Erythroblast (primary cell): ENCODE measurements at regions not wholly inside any gene's neighbourhood (a gene's known extent, or its start where the extent isn't known, plus 50 kb on each side); places are given as distances from the start of the nearest gene placed in this dataset.
A peak's percentile ranks its signal among the peaks of the same experiment; 100 is the strongest.
"Not testable (repeated sequence)": the region's sequence is repeated elsewhere in the genome, so short reads cannot be mapped to it uniquely, and the experiment has no call there.

ENCODE experiments used
- DNase-seq, 2 experiments: peaks; one replicate each; lab custom pipeline; 2025; lab: John Stamatoyannopoulos, UW
- GATA1 ChIP-seq: IDR thresholded peaks from 2 replicates; pipeline ENCODE4 v1.6.1; 2011; ENCODE audit warnings: low read depth, mild to moderate bottlenecking, control low read depth, low read length, moderate library complexity
- POLR2A ChIP-seq: IDR thresholded peaks from 2 replicates; pipeline ENCODE4 v1.6.1; 2011; ENCODE audit warnings: mild to moderate bottlenecking, low read length

DNA sequence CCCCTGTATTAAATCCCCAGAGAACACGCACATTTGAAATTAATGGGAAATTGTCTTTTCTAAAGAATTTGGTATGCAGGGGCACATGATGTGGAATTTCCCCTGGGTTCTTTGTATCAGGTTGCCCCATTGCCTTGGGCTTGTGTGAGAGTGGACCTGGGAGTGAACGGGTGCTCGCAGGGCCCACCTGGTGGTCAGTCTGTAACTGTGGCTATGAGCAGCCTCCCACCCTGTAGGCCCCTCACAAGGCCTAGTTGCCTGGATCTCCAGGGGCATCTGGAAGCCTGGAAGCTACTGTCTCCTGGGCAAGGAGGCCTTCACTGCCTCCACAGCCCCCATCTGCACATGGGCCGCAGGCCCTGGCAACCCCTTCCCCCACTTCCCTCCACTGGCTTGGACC lies 96.7 kb downstream of the SLC25A47 start:
- TF ChIP-seq GATA1 (no peak), POLR2A (no peak)
- no peak for DNase-seq

DNA sequence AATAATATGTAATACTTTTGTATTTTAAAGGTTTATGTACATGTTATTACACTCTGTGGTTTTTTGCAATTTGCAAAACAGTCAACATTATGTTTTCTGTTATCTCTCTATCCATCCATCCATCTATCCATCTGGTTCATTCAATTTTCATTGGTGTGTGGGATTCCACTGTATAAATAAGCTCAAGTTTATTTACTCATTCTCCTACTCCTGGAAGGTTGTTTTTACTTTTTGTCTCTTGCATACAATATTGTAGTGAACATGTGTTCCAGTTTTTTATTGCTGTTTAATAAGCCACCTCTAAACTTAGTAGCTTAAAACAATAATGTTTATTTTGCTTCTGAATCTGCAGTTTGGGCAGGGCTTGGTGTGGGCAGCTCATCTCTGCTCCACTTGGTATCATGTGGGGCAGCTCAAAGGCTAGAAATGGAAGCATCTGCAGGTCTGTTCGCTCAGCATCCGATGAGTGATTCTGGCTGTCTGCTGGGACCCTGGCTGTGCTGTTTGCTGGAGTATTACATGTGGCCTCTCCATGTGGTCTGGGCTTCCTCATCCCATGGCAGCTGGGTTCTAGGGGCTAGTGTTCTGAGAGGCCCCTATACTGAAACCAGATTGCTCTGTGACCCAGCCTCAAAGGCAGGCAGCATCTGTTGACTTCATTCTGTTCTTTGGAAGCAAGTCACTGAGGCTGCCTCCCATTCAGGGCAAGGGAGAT lies 98.8 kb downstream of the SLC25A47 start:
- TF ChIP-seq GATA1 = no peak
- no peak for TF ChIP-seq POLR2A
- no peak for DNase-seq

DNA sequence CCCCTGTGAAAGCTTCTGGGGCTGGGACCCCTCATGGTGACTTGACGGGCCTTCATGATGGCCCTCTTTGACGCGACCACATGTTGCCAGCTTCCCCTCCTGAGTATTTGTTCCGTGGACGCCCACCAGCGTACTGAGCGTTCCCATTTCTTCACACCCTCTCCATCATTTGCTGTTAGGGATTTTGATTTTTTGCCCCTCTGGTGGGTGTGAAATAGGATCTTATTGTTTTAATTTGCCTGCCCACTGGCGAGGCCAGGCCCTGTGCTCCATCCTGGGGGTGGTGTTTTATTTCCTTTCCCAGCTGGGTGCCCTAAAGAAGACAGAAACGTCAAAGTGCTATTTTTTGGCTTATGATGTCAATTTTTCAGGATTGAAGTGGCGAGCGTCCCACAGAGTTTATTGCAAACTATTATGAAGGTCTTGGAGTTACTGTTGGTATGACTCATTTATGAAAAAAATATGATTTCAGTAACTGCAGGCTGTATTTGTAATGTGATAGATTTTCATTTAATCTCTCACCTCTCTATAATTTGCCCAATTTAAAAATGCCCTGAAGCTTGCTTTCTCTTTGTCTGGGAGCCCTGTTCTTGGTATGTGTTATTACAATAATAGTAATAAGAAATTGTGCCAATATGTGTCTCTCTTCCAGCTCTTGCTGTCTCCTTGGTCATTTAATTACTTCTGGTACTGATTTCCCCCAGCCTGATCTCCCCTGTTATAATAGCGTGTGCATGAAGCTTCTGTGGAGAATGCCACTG lies 99.6 kb downstream of the SLC25A47 start:
- TF ChIP-seq GATA1 = no peak
- TF ChIP-seq POLR2A = no peak
- DNase-seq = no peak

DNA sequence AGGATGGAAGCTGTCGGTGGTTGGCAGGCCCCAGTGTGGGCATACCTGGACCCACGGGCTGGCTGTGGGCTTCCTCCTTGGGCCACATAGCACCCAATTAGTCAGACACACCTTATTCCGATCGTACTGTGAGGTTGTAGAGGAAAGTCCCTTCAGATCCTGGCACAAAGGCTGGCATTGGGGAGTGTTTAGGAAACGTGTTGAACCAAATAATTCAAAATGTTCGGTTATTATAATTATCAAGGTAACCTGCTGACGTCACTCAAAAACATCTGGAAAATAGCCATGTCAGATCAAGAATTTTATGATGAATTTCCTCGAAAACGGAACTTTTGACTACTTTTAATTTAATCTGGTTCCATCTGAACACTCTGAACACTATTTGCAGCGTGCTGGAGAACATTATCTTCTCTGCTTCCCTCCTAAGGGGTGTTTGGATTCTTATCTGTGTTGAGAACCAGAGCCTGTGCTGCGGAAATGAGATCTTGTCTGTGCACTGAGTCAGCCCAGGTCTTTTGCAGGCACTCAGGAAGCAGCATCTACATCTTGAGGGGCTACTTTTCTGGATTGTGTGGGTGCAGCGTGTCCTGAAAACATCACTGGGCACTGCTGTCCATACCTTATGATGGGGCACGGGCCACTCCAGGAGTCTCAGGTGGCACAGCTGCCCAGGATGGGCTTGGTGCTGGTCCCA lies 100.3 kb downstream of the SLC25A47 start:
- peak in 1 of 2 experiments; percentile 12 for DNase-seq
- TF ChIP-seq GATA1 (no peak), POLR2A (no peak)

DNA sequence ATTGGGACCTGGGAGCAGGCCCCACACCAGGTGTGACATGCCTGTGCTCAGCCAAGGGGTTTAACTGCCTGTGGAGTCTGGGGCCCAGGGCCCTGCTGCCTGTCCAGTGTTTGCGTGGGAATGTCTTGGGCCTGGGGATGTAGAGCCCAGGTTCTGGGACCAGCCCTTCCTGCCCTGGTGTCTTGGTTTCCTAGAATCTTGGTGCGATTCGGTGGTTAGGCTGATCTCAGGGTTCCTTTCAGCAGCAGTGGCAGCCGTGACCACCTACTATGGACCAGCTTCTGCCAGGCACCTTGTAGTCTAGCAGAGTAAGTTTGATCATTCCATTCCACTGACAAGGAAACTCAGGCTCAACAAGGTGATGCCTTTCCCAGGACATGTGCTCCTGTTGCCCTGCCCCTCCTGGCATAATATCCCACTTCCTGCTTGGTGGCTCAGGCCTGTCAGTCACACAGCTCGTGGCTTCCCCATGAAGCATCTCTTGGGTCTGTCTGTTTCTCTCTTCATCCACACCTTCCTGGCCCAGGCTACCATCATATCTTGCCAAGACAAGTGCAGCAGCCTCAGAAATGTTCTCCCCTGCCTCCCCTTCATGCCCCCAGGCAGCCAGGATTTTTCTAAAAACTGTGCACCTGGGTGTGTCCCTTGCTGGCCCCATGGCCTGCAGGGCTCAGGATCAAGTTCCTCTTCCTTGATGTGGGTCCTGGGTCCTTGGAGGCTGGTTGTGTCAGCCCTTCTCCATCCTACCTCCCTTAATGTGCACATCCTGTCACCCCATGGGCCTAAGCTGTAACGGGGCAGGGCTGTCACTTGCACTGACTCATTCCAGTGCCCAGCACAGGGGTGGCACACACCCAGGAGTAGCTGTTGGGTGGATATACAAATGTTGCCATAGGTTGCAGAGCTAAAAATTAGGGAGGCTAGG lies 101.6 kb downstream of the SLC25A47 start:
- no peak for DNase-seq
- no peak for TF ChIP-seq GATA1
- no peak for TF ChIP-seq POLR2A

DNA sequence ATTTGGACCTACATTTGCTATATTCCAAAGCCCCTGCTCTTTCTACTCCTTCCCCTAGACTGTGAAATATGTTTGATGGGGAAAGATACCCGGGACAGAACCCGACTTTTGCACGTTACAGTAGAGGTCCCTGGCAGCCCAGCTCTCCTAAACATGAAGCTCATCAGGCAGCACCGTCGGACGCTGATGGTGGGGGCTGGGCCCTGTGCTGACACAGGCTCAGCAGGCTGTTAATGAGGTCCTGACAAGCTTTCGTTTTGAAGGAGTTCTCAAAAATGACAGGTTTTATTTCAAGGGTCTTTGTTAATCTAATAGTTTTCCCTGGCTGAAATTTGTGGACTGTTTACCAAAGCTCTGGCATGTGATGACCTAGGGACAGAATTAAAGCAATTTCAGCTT lies 102.3 kb downstream of the SLC25A47 start:
- no peak for DNase-seq
- TF ChIP-seq POLR2A (no peak), GATA1 (no peak)

DNA sequence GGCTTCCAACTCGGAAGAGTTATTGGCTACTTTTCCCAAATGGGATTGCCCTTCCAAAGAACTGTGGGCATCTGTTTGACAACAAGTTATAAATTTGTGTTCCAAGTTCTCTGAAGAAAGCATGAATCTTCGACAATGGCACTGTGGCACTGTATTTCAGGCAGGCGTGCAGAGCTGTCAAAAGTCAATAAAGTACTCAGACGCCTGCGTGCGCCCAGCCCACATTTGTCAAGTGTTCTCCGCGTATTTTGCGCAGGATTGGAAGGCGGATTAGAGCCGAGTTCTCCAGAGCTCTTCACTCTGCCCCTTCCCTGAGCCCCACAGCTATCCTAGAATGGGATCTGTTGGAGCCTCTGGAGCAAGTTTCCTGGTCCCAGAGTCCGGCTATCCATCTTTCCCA lies 103.2 kb downstream of the SLC25A47 start:
- DNase-seq = no peak
- no peak for TF ChIP-seq POLR2A
- TF ChIP-seq GATA1 = no peak

DNA sequence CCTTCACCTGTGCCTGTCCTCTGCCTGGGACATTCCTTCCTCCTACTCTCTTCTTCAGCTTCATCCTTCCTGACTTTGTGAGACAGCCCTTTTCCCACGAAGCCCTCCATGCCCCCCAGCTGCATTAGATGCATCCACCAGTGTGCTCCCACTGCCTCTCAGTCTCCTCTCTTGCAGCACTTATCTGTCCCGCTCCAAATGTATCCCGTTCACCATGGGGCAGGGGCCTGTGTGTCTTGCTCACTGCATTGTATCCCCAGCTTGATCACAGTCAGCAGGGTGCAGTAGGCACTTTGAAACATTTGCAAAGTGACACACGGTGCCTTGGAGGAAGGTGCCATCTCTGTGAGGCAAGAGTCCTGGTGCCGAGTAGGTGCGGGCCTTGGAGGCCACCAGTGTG lies 104.0 kb downstream of the SLC25A47 start:
- DNase-seq = no peak
- no peak for TF ChIP-seq POLR2A
- TF ChIP-seq GATA1 = no peak

DNA sequence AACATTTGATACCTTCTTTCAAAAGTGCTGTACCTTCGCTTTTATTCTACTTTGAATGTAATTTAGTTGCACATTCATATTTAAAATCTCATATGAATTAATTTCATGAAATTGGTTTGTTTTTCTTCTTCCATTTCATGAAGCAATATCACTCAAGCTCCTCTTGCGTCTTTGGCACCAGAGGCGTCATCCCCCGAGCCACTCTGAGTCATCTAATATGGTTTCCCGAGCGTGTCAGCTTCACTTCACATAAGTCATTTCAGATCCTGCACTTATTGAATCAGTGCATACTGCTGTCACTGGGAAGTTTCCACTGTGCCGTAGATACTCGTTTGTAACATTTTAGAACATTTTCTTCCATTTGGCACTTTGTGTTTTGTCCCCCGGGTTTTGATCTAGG lies 105.6 kb downstream of the SLC25A47 start:
- no peak for TF ChIP-seq GATA1
- no peak for TF ChIP-seq POLR2A
- DNase-seq = no peak

DNA sequence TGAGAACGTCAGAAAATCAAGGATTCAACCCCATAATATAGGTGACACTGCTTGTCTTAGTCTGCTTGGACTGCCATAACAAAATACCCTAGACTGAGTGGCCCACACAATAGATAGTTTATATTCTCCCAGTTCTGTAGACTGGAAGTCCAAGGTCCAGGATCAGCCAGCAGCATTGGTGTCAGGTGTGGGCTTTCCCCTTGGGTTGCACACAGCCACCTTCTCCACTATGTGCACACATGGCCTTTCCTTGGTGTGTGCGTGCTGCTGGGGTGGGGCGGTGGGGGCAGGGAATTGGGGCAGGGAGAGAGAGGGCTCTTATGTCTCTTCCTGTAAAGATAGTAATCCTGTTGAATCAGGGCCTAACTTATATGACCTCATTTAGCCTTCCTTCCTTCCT lies 106.4 kb downstream of the SLC25A47 start:
- DNase-seq = no peak
- TF ChIP-seq POLR2A = no peak
- no peak for TF ChIP-seq GATA1

DNA sequence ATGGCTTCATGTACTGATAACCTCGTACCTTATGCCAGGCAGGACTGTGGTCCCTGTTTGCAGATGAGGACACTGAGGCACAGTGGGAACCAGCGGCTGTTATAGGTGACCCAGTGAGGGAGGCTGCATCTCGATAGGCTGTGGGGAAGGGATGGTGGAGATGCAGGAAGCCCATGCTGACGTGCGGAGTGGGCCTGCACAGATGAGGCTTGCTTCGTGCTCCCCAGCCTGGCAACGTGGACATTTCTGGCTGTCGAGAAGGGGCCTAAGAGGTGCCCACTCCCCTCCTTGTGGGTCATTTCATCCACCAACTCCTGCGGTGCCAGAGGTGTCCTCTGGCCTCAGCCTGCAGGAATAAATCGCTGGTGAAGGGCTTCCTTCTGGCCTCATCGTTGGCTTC lies 107.4 kb downstream of the SLC25A47 start:
- no peak for TF ChIP-seq GATA1
- no peak for TF ChIP-seq POLR2A
- no peak for DNase-seq

DNA sequence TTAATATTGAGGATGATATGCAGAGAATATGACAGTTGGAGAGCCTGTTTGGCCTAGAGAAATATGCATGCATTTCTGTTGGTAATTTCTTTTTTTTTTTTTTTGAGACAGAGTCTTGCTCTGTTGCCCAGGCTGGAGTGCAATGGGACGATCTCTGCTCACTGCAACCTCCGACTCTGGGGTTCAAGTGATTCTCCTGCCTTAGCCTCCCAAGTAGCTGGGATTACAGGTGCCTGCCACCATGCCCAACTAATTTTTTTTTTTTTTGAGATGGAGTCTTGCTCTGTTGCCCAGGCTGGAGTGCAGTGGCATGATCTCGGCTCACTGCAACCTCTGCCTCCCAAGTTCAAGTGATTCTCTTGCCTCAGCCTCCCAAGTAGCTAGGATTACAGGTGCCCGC lies 108.3 kb downstream of the SLC25A47 start:
- DNase-seq = not testable (repeated sequence)

DNA sequence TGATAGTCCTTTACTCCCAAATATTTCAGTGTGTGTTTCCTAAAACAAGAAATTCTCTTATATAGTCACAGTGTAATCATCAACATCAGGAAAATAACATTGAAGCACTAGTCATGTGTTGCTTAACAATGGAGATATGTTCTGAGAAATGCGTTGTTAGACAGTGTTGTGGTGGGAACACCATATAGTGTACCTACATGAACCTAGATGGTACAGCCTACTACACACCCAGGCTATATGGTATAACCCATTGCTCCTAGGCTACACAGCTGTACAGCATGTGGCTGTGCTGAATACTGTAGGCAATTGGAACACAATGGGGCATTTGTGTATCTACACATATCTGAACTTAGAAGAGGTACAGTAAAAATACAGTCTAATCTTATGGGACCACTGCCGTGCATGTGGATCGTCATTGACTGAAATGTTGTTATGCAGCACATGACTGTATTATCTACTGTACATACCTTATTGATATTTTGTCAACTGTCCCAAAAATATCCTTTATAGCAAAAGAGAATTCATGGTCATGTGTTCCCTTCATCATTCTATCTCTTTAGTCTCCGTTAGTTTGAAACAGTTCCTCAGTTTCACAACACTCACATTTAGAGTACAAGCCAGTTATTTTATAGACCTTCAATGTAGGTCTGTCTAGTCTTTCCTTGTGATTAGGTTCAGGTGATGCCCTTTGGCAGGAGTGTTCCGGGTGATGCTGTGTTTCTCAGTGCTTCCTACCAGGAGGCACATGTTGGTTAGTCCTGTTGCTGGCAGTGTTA lies 109.7 kb downstream of the SLC25A47 start:
- DNase-seq = no peak
- TF ChIP-seq POLR2A = no peak
- TF ChIP-seq GATA1 = no peak
